Muscle of leg (tissue), 3 donors: ENCODE measurements at regions not wholly inside any gene's neighbourhood (a gene's known extent, or its start where the extent isn't known, plus 50 kb on each side); places are given as distances from the start of the nearest gene placed in this dataset.
"Not testable (repeated sequence)": the region's sequence is repeated elsewhere in the genome, so short reads cannot be mapped to it uniquely, and the experiment has no call there.

ENCODE experiments used
- DNase-seq: peaks from one replicate; pipeline ENCODE4 v3.0.0; 2013
- H3K27ac ChIP-seq: one replicate; pipeline ENCODE4 v1.5.1; 2013; ENCODE audit warnings: mild to moderate bottlenecking, low read length, control low read depth
- H3K27me3 ChIP-seq: one replicate; pipeline ENCODE4 v1.6.1; 2013; ENCODE audit warnings: low read length; ENCODE audit not compliant: control insufficient read depth, insufficient read depth
- H3K36me3 ChIP-seq: one replicate; pipeline ENCODE4 v1.6.1; 2013; ENCODE audit warnings: low read length; ENCODE audit not compliant: control insufficient read depth, insufficient read depth
- H3K4me1 ChIP-seq: one replicate; pipeline ENCODE4 v1.6.1; 2013; ENCODE audit warnings: low read length; ENCODE audit not compliant: control insufficient read depth, insufficient read depth
- H3K4me3 ChIP-seq: one replicate; pipeline ENCODE4 v1.5.1; 2013; ENCODE audit warnings: low read length, control low read depth
- H3K9me3 ChIP-seq: replicated peaks from 2 replicates; pipeline ENCODE4 v1.6.1; 2013; ENCODE audit warnings: low read depth, low read length; ENCODE audit not compliant: control insufficient read depth
- WGBS: methylation state at CpG from one replicate; pipeline ENCODE4 v1.1.5; 2013; ENCODE audit warnings: missing lambda C conversion rate; ENCODE audit not compliant: insufficient coverage; 5-methylcytosine and 5-hydroxymethylcytosine counted together

GRCh38 chr7:69090936-69091335 is 507.3 kb upstream of the AUTS2 start:
- no peak overlapping the region for H3K27ac ChIP-seq
- DNase-seq, result no peak
- no peak overlapping the region for H3K4me3 ChIP-seq
- no peaks in the 10 kb centered on the region for H3K4me1 ChIP-seq
- 22% methylated on average over 4 of the region's 4 CpGs for WGBS
- H3K27me3 ChIP-seq, result peaks cover 3% of the 10 kb centered on the region
- peaks cover 7% of the 10 kb centered on the region for H3K9me3 ChIP-seq
- no peaks in the 10 kb centered on the region for H3K36me3 ChIP-seq

- DNase-seq, result no peak
- Histone ChIP-seq H3K27me3 (peaks cover 3% of the 10 kb centered on the region), H3K4me3 (no peak overlapping the region), H3K4me1 (no peaks in the 10 kb centered on the region), H3K9me3 (peaks cover 7% of the 10 kb centered on the region), H3K27ac (no peak overlapping the region), H3K36me3 (no peaks in the 10 kb centered on the region)
- WGBS, result 68% methylated on average over 2 of the region's 4 CpGs
Observed at GRCh38 chr7:69091521-69091920, 506.8 kb upstream of the AUTS2 start.

- no peaks in the 10 kb centered on the region for H3K36me3 ChIP-seq
- no peak for DNase-seq
- no CpG with 5 or more reads among the region's 2 CpGs for WGBS
Observed at GRCh38 chr7:69095127-69095526, 503.1 kb upstream of the AUTS2 start.

GRCh38 chr7:69095649-69096048 is 502.6 kb upstream of the AUTS2 start:
- DNase-seq, result no peak
- Histone ChIP-seq H3K4me1 (no peaks in the 10 kb centered on the region), H3K4me3 (no peak overlapping the region), H3K27me3 (no peaks in the 10 kb centered on the region), H3K9me3 (peaks cover 7% of the 10 kb centered on the region), H3K27ac (no peak overlapping the region), H3K36me3 (no peaks in the 10 kb centered on the region)
- WGBS, result no CpG with 5 or more reads among the region's 4 CpGs

More at GRCh38 chr7:69095127-69095526, 503.1 kb upstream of the AUTS2 start:
- Histone ChIP-seq H3K4me1 (no peaks in the 10 kb centered on the region), H3K9me3 (peaks cover 7% of the 10 kb centered on the region), H3K27me3 (no peaks in the 10 kb centered on the region), H3K27ac (no peak overlapping the region), H3K4me3 (no peak overlapping the region)

- no peaks in the 10 kb centered on the region for H3K4me1 ChIP-seq
- no peak for DNase-seq
- no CpG with 5 or more reads among the region's 3 CpGs for WGBS
- no peaks in the 10 kb centered on the region for H3K36me3 ChIP-seq
- H3K9me3 ChIP-seq, result no peaks in the 10 kb centered on the region
- no peak overlapping the region for H3K27ac ChIP-seq
- H3K27me3 ChIP-seq, result no peaks in the 10 kb centered on the region
- no peak overlapping the region for H3K4me3 ChIP-seq
Observed at GRCh38 chr7:69104023-69104422, 494.3 kb upstream of the AUTS2 start.

GRCh38 chr7:69105092-69105491 is 493.2 kb upstream of the AUTS2 start:
- Histone ChIP-seq H3K4me1 (no peaks in the 10 kb centered on the region), H3K4me3 (no peak overlapping the region), H3K9me3 (no peaks in the 10 kb centered on the region), H3K27me3 (no peaks in the 10 kb centered on the region), H3K36me3 (no peaks in the 10 kb centered on the region), H3K27ac (no peak overlapping the region)
- DNase-seq, result no peak
- WGBS, result 71% methylated on average over 2 of the region's 3 CpGs

GRCh38 chr7:69105981-69106380 is 492.3 kb upstream of the AUTS2 start:
- H3K36me3 ChIP-seq, result no peaks in the 10 kb centered on the region
- H3K9me3 ChIP-seq, result no peaks in the 10 kb centered on the region
- no peak overlapping the region for H3K27ac ChIP-seq
- WGBS, result 80% methylated on average over 1 of the region's 3 CpGs
- DNase-seq, result no peak
- H3K4me3 ChIP-seq, result no peak overlapping the region
- no peaks in the 10 kb centered on the region for H3K4me1 ChIP-seq
- no peaks in the 10 kb centered on the region for H3K27me3 ChIP-seq

GRCh38 chr7:69106449-69106848 is 491.8 kb upstream of the AUTS2 start:
- not testable (repeated sequence) for H3K36me3 ChIP-seq, DNase-seq, H3K4me1 ChIP-seq, H3K27me3 ChIP-seq, H3K4me3 ChIP-seq, H3K27ac ChIP-seq, H3K9me3 ChIP-seq
- no CpG with 5 or more reads among the region's 7 CpGs for WGBS

GRCh38 chr7:69106946-69107345 is 491.3 kb upstream of the AUTS2 start:
- H3K27me3 ChIP-seq, H3K4me1 ChIP-seq, H3K9me3 ChIP-seq, H3K36me3 ChIP-seq, DNase-seq, H3K4me3 ChIP-seq, H3K27ac ChIP-seq: not testable (repeated sequence)
- whole genome bisulfite sequencing, result 76% methylated on average over 3 of the region's 7 CpGs

- no peak overlapping the region for H3K27ac ChIP-seq
- H3K27me3 ChIP-seq, result no peaks in the 10 kb centered on the region
- H3K36me3 ChIP-seq, result no peaks in the 10 kb centered on the region
- DNase-seq, result no peak
- H3K4me1 ChIP-seq, result no peaks in the 10 kb centered on the region
- H3K4me3 ChIP-seq, result no peak overlapping the region
- 83% methylated on average over 10 of the region's 10 CpGs for WGBS
- H3K9me3 ChIP-seq, result no peaks in the 10 kb centered on the region
Observed at GRCh38 chr7:69108097-69108496, 490.2 kb upstream of the AUTS2 start.

GRCh38 chr7:69109246-69109645 is 489.0 kb upstream of the AUTS2 start:
- Histone ChIP-seq H3K27ac (no peak overlapping the region), H3K9me3 (no peaks in the 10 kb centered on the region), H3K27me3 (no peaks in the 10 kb centered on the region), H3K4me1 (no peaks in the 10 kb centered on the region), H3K4me3 (no peak overlapping the region), H3K36me3 (no peaks in the 10 kb centered on the region)
- WGBS, result 5% methylated on average over 2 of the region's 3 CpGs
- no peak for DNase-seq
